ENCODE measurements at regions not wholly inside any gene's neighbourhood (a gene's known extent, or its start where the extent isn't known, plus 50 kb on each side); places are given as distances from the start of the nearest gene placed in this dataset.
"Not testable (repeated sequence)": the region's sequence is repeated elsewhere in the genome, so short reads cannot be mapped to it uniquely, and the experiment has no call there.

GRCh38 chr3:107218864-107219269 lies 158.4 kb upstream of the CCDC54 start:
- no peaks in the 10 kb centered on the region for H3K9me3 Mint-ChIP-seq
- peaks cover 9% of the 10 kb centered on the region for H3K27me3 Mint-ChIP-seq
- no peak overlapping the region for H3K4me3 Mint-ChIP-seq
- H3K27ac Mint-ChIP-seq, result no peak overlapping the region
- no peak for ATAC-seq
- DNase-seq, result no peak
- H3K4me1 Mint-ChIP-seq, result no peaks in the 10 kb centered on the region

DNA sequence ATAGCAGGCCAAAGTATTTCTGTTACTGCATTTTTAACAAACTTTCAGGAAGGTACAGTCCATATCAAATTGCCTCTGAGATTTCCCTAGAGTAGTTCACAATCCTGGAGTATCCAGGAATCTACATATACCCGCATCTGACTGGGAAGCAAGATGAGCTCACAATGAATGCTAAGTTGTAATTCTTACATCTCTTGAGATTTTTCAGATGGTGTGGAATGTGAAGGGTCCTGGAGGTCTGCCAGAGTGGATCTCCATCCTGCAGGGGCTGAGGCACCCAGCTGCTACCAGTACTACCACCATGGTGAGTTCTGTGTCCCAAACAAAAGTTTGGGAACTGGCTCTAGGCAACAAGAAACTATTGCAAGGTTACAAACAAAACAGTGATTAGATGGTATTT lies 156.7 kb upstream of the CCDC54 start:
- H3K27me3 Mint-ChIP-seq, result no peaks in the 10 kb centered on the region

GRCh38 chr3:107221856-107222255 lies 155.4 kb upstream of the CCDC54 start:
- Mint-ChIP-seq H3K27me3 (no peaks in the 10 kb centered on the region), H3K4me1 (no peaks in the 10 kb centered on the region), H3K4me3 (no peak overlapping the region), H3K27ac (no peak overlapping the region), H3K9me3 (no peaks in the 10 kb centered on the region)
- ATAC-seq, result no peak
- DNase-seq, result no peak

More for the DNA sequence above, 156.7 kb upstream of the CCDC54 start:
- no peaks in the 10 kb centered on the region for H3K9me3 Mint-ChIP-seq
- H3K4me3 Mint-ChIP-seq, result no peak overlapping the region
- ATAC-seq (no peak), DNase-seq (no peak)
- no peak overlapping the region for H3K27ac Mint-ChIP-seq
- no peaks in the 10 kb centered on the region for H3K4me1 Mint-ChIP-seq

DNA sequence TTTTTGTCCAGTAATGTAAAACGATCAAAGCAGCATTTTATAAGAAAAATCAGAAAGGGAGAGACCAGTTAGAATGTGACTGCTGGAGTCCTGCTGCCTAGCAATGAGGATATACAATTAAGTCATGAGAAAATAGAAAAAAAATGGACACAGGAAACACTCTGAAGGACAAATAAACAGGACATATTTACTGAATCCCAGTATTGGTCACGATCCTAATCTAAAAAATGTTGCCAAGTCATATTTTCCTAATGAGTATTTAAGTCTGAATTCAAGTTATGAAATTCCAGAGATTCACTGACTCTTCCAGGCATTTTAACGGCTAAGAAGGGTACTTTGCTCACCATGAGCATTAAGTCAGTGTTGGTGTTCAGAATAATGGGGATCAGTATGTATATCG lies 154.3 kb upstream of the CCDC54 start:
- no peaks in the 10 kb centered on the region for H3K9me3 Mint-ChIP-seq
- no peaks in the 10 kb centered on the region for H3K27me3 Mint-ChIP-seq
- H3K4me1 Mint-ChIP-seq, result no peaks in the 10 kb centered on the region
- DNase-seq, result no peak
- ATAC-seq, result no peak
- no peak overlapping the region for H3K4me3 Mint-ChIP-seq
- H3K27ac Mint-ChIP-seq, result no peak overlapping the region

DNA sequence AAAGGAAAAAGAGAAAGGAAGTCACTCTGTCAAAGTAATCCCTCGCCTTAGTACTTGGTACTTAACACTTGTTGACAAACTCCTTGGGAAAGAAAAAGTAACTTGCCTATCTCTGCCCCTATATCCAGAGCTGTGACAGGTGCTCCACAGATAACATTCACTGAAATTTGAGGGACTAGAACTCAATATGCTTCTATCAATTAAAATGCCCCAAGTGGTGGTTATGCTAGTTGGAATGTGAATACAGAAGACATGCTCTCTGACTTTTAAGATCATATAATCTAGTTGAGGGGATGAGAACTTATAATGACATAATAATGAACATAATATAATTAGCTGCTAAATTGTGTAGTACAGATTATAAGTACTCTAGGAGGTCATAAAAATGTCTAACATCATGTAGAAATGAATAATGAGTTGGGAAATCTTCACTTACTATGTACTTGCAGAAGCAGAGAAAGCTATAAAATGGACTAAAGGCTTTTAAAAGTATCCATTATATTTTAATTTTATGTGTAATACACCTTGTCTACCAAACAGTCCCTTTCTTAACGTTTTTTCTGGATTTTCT lies 153.1 kb upstream of the CCDC54 start:
- ATAC-seq (no peak), DNase-seq (no peak)
- Mint-ChIP-seq H3K4me1 (no peaks in the 10 kb centered on the region), H3K27ac (no peak overlapping the region), H3K27me3 (no peaks in the 10 kb centered on the region), H3K9me3 (no peaks in the 10 kb centered on the region), H3K4me3 (no peak overlapping the region)

- no peak overlapping the region for H3K27ac Mint-ChIP-seq
Measured at GRCh38 chr3:107227091-107227490, 150.1 kb upstream of the CCDC54 start.

GRCh38 chr3:107233877-107234276 lies 143.4 kb upstream of the CCDC54 start:
- H3K9me3 Mint-ChIP-seq, ATAC-seq, H3K27ac Mint-ChIP-seq, H3K4me3 Mint-ChIP-seq, DNase-seq: not testable (repeated sequence)
- peaks cover 10% of the 10 kb centered on the region for H3K4me1 Mint-ChIP-seq
- H3K27me3 Mint-ChIP-seq, result peaks cover 12% of the 10 kb centered on the region

More at GRCh38 chr3:107227091-107227490, 150.1 kb upstream of the CCDC54 start:
- Mint-ChIP-seq H3K4me3 (no peak overlapping the region), H3K9me3 (no peaks in the 10 kb centered on the region), H3K27me3 (no peaks in the 10 kb centered on the region), H3K4me1 (no peaks in the 10 kb centered on the region)
- DNase-seq, result no peak
- ATAC-seq, result no peak

GRCh38 chr3:107235193-107235927 lies 141.9 kb upstream of the CCDC54 start:
- Mint-ChIP-seq H3K27ac (no peak overlapping the region), H3K27me3 (peaks cover 12% of the 10 kb centered on the region), H3K4me3 (peak overlapping the region; percentile 28 to 47), H3K9me3 (no peaks in the 10 kb centered on the region), H3K4me1 (peaks cover 16% of the 10 kb centered on the region)
- ATAC-seq, result no peak
- no peak for DNase-seq

GRCh38 chr3:107235928-107236315 lies 141.3 kb upstream of the CCDC54 start:
- H3K9me3 Mint-ChIP-seq, result no peaks in the 10 kb centered on the region
- peaks cover 12% of the 10 kb centered on the region for H3K27me3 Mint-ChIP-seq
- H3K4me1 Mint-ChIP-seq, result peaks cover 19% of the 10 kb centered on the region
- H3K4me3 Mint-ChIP-seq, result peak overlapping the region; percentile 28 to 47
- H3K27ac Mint-ChIP-seq, result no peak overlapping the region
- peak; percentile 66 for ATAC-seq
- peak; percentile 41 to 52 for DNase-seq

GRCh38 chr3:107236655-107237337 lies 140.4 kb upstream of the CCDC54 start:
- Mint-ChIP-seq H3K27me3 (peaks cover 12% of the 10 kb centered on the region), H3K9me3 (no peaks in the 10 kb centered on the region), H3K4me3 (no peak overlapping the region), H3K4me1 (peaks cover 26% of the 10 kb centered on the region), H3K27ac (no peak overlapping the region)
- ATAC-seq, result no peak
- no peak for DNase-seq

- ATAC-seq (no peak), DNase-seq (no peak)
- peaks cover 26% of the 10 kb centered on the region for H3K4me1 Mint-ChIP-seq
- no peaks in the 10 kb centered on the region for H3K9me3 Mint-ChIP-seq
- no peak overlapping the region for H3K27ac Mint-ChIP-seq
- no peak overlapping the region for H3K4me3 Mint-ChIP-seq
- peaks cover 9% of the 10 kb centered on the region for H3K27me3 Mint-ChIP-seq
Measured at GRCh38 chr3:107238787-107239186, 138.5 kb upstream of the CCDC54 start.

DNA sequence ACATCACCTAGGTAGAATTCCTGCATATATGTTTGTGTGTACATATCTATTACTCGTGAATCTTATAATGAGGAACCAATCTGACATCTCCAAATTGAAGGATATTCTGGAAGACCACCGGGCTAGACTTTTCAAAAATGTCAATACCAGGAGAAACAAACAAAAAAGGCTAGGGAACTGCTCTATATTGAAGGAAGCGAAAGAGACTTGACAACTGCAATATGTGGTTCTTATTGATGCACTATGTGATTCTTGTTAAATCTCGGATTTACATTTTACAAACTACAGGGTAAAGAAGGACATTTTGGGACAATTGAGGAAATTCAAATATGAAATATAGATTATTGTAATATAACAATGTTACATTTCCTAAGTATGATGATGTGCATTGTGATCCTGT lies 137.5 kb upstream of the CCDC54 start:
- Mint-ChIP-seq H3K27ac (no peak overlapping the region), H3K9me3 (no peaks in the 10 kb centered on the region), H3K27me3 (no peaks in the 10 kb centered on the region), H3K4me3 (peak overlapping the region; percentile 90 to 92), H3K4me1 (peaks cover 26% of the 10 kb centered on the region)
- no peak for DNase-seq
- ATAC-seq, result no peak

DNA sequence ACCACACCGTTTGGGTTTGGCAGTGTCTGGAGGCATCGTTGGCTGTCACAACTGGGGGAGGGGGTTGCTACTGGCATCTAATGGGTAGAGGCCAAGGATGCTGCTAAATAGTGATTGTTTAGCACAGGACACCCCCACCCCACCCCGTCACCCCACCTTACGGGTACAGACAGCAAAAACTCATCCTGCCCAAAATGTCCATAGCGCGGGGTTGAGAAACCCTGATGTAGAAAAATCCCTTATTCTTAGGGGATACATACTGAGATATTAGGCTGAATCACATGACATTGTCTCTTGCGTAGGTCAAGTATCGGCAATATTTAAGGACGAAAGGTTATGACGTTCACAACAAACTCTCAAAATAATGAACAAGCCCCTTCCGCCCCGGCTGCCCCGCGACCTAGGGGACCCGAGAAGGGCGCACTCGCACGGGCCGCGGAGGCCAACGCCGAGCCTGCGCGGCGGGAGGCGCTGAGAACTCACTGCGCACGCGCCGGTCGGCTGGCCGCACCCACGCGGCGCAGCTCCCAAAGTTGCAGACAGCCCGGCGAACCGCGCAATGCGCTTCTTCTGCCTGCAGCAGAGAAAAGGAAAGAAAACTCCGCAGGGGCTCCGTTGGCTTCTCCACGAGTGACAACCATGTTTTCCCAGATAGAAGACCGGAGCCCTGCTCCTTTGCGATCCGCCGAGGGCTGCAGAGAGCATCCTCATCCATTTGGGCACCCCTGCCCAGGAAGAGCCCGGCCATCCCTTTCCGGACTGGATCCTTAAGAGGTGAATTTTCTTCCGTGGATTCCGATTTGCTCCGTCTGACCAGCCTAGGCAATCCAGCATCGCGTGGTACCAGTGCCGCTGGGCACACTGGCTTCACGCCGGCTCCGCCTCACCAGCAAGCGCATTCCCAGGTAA lies 136.8 kb upstream of the CCDC54 start:
- H3K9me3 Mint-ChIP-seq, result no peaks in the 10 kb centered on the region
- ATAC-seq (peak; percentile 95), DNase-seq (peak; percentile 77 to 79)
- H3K4me3 Mint-ChIP-seq, result peak overlapping the region; percentile 90 to 92
- no peaks in the 10 kb centered on the region for H3K27me3 Mint-ChIP-seq
- peak overlapping the region; percentile 45 to 64 for H3K27ac Mint-ChIP-seq
- H3K4me1 Mint-ChIP-seq, result peaks cover 24% of the 10 kb centered on the region

GRCh38 chr3:107241217-107241616 lies 136.0 kb upstream of the CCDC54 start:
- ATAC-seq (peak; percentile 42), DNase-seq (peak in 1 of 2 donors; percentile 16)
- H3K27ac Mint-ChIP-seq, result peak overlapping the region; percentile 64 to 77
- H3K4me3 Mint-ChIP-seq, result peak overlapping the region; percentile 90 to 92
- no peaks in the 10 kb centered on the region for H3K9me3 Mint-ChIP-seq
- peaks cover 16% of the 10 kb centered on the region for H3K4me1 Mint-ChIP-seq
- no peaks in the 10 kb centered on the region for H3K27me3 Mint-ChIP-seq

DNA sequence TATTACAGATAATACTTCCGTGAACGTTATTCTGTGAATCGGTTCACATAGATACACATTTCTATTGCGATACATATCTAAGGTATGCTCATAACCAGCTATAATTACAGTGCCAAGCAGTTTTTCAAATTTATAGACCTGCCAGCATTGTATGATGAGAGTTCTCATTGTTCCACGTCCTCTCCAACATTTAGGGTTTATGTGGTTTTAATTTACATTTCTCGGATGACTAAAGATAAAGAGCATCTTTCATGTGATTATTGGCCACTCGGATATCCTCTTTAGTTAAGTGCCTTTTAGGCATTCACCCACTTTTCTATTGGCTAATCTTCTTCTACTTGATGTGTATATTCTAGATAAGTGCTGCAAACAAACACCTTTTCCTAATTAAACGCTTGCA lies 134.7 kb upstream of the CCDC54 start:
- no peak overlapping the region for H3K27ac Mint-ChIP-seq
- H3K9me3 Mint-ChIP-seq, result no peaks in the 10 kb centered on the region
- ATAC-seq, result no peak
- H3K4me1 Mint-ChIP-seq, result peaks cover 16% of the 10 kb centered on the region
- DNase-seq, result no peak
- H3K27me3 Mint-ChIP-seq, result no peaks in the 10 kb centered on the region
- H3K4me3 Mint-ChIP-seq, result no peak overlapping the region
